Erythroblast (primary cell): ENCODE measurements at regions not wholly inside any gene's neighbourhood (a gene's known extent, or its start where the extent isn't known, plus 50 kb on each side); places are given as distances from the start of the nearest gene placed in this dataset.

Source experiments
- DNase-seq, 2 experiments: peaks; one replicate each; lab custom pipeline; 2025; lab: John Stamatoyannopoulos, UW
- GATA1 ChIP-seq: IDR thresholded peaks from 2 replicates; pipeline ENCODE4 v1.6.1; 2011; ENCODE audit warnings: low read depth, mild to moderate bottlenecking, control low read depth, low read length, moderate library complexity
- POLR2A ChIP-seq: IDR thresholded peaks from 2 replicates; pipeline ENCODE4 v1.6.1; 2011; ENCODE audit warnings: mild to moderate bottlenecking, low read length

DNA sequence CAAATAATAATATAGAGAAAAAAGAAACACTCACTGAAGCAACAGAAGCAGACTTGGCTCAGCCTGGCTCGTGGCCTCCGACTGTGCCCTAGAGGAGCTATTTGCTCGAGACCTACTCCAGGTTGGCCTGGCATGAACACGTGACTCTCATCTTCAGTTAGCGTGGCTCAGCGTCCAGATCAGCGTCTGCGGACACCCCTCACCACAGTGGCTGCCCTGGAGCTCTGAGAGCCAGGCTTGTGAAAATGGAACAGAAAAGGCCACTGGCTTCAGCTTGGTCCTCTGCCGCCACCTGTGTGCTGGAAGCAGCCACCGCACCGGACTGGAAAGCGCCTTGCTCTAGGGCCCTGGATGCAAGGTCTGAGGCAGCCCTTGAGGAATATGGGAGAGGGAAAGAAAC lies 1184.0 kb upstream of the GYPC start:
- no peak for TF ChIP-seq POLR2A
- TF ChIP-seq GATA1: no peak
- DNase-seq: no peak

DNA sequence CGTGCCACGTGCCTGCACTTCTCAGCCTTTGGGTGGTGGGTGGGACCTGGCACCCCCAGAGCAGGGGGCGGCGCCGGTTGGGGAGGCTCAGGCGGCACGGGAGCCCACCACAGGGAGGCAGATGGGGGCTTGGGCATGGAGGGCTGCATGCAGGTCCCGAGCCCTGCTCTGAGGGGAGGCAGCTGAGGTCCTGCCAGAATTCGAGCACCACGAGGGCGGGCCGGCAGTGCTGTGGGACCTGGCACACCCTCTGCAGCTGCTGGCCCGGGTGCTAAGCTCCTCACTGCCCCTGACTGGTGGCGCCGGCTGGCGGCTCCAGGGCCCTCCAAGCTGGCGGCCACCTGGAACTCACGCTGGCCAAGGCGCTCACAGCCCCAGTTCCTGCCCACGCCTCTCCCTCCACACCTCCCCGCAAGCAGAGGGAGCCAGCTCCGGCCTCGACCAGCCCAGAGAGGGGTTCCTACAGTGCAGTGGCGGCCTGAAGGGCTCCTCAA lies 1176.8 kb upstream of the GYPC start:
- no peak for TF ChIP-seq GATA1
- no peak for TF ChIP-seq POLR2A
- DNase-seq: no peak

DNA sequence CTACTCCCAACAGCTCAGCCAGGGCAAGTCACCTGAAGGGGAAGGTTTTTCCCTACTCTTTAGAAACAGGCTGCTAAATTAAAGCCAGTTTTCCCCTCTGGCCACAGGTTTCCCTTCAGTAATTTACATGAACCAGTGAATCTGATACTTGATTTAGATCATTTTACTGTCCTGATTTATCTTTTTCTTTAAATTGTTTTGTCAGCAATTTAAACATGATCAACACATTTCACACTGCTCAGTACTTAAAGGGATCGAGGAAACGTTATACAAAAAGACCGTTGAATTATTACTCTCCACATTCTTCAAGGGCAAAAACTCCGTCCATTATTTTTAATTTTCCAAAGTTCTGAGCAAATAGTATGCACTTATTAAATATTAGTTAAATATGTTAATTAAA lies 1165.7 kb upstream of the GYPC start:
- TF ChIP-seq POLR2A (no peak), GATA1 (no peak)
- no peak for DNase-seq

DNA sequence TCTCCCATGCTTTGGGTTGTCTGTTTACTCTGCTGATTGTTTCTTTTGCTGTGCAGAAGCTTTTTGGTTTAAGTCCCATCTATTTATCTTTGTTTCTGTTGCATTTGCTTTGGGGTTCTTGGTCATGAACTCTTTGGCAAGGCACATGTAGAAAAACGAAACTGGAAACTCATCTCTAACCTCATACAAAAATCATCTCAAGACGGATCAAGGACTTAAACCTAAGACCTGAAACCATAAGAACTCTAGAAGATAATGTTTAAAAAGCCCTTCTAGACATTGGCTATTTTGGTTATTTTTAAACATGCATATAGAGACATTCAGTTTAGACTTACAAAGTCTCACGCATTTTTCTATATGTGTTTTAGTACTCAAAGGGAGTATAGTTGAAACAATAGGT lies 1164.3 kb upstream of the GYPC start:
- TF ChIP-seq POLR2A: no peak
- no peak for DNase-seq

DNA sequence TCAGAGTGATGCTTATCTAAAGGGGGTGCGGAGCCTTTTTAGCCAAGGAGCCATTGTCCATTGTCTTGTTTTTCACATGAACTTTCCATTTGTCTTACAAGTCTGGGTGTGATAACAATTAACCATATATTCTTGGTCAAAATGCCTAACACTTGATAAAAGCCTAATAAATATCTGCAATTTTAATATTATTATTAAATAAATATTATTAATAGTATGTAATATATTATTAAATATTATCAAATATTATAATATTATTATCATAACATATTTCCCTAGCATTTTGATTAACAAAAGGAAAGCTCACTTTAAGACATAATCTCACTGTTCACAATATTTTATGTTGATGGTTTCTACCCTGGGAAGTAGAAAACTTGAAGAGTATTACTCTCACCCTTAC lies 1143.6 kb upstream of the GYPC start:
- TF ChIP-seq POLR2A (no peak), GATA1 (no peak)

DNA sequence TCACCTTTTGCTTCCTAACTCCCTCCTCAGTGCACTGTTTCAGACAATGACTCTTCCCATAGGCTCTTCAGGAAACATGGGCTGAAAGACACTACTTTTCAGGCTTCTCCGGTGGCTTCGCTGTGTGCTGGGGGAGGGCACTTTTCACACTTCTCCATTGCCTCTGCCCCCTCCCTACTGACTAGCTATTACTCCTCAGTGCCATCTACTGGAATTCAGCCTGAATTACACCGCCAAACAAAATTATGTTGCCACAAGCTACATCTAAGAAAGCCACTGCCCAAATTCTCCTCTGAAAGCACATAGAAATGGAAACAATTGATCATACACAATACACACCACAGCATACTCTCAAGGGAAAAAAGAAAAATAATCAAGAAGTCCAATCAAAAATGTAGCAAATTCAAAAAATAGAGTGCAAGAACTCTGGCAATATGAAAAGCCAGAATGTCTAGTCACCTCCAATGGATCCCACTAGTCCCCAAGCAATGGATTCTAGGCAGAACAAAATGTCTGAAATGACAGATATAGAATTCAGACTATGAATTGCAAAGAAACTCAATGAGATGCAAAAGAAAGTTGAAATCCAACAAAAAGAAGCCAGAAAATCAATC lies 1139.4 kb upstream of the GYPC start:
- peak; percentile 5 to 22 for DNase-seq
- TF ChIP-seq GATA1: no peak
- TF ChIP-seq POLR2A: no peak

More for the DNA sequence above, 1143.6 kb upstream of the GYPC start:
- DNase-seq: no peak

DNA sequence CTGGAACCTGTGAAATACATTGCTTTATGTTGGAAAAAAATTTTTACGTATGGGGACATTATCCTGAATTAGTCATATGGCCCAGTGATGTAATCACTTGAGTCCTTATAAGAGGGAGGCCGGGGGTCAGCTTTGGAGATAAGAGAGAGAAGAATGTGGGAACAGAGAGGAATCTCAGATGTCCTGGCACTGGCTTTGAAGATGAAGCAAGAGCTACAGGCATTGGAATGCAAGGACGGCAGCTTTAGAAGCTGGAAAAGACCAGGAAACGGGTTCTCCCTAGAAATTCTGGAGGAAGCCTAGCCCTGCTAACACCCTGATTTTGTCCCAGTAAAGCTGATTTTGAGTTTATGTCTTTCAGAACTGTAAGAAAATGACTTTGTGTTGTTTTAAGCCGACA lies 1129.9 kb upstream of the GYPC start:
- no peak for TF ChIP-seq GATA1
- TF ChIP-seq POLR2A: no peak
- no peak for DNase-seq

DNA sequence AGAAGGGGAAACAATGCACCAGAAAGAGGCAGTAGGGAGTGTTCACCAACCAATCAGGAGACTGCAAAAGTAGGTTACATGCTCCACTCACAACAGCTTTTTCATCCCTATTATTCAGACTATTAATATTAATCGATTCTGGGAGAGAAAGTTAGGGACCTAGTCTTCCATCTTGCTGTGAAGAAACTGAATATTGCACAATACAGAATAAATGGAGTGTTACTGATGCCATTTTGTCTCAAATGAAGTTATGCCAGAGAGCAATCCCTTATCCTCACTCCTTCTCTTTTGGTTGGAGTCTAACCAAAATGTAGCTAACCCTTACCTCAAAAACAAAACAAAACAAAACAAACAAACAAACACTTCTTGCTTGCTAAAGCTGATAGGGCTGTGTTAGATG lies 1120.9 kb upstream of the GYPC start:
- DNase-seq: no peak
- TF ChIP-seq POLR2A (no peak), GATA1 (no peak)

DNA sequence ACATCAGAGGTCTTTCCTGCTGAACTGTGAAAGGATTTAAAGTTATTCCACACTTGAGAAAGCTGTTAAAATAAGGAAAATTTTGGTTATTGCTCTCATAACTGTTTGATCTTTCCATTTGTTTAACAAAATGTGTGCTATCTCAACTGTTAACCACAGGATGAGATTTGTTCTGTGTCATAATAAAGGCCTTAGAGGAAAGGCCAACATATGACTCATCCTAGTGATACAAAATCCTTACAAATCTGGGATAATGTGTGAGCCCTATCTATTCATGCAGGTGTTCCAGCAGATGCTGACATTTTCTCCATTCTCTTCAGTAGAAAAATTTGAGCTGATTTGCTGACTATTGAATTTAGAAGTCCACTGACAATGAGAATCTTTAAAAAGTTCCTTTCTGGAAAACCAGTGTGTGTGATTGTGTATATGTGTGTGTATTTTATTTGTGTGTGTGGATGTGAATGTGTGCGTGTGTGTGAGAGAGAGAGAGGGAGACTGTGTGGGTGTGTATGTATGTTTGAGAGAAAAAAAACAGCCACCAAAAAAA lies 1111.9 kb upstream of the GYPC start:
- DNase-seq: no peak
- TF ChIP-seq POLR2A: no peak
- no peak for TF ChIP-seq GATA1

DNA sequence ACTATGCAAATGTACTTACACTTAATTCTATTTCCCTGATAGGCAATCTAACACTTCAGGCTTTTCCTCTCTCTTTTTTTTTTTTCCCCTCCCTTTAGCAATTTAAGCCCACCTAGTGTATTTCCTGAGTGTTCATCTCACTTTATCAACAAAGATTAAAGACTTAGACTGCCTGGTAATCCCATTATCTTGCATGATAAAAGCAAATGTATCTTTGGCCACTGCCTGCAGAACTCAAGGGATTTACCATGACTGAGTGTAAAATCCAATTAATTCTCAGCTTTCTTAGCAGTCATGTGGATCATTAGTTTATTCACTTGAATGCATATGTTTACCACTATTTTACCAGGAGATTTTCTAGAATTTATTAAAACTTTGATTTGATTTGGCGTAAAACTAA lies 1102.2 kb upstream of the GYPC start:
- DNase-seq: no peak
- TF ChIP-seq GATA1 (no peak), POLR2A (no peak)

DNA sequence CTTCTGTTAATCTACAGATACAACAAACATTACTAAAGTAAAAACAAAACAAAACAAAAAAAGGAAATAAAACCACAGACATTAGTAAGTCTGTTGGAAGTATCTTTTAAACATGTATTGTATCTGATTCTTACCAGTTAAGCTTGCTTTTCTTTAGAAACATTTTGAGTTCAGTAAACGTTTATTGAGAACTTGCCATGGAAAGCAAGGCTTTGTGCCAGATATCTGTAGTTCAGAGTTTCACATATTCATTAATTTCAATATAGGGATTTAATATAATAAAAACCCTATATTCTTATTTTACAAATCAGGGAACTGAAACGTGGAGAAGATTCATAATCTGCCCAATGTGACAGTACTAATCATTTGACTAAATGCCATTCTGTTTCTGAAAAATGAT lies 1101.0 kb upstream of the GYPC start:
- DNase-seq: no peak
- TF ChIP-seq GATA1 (no peak), POLR2A (no peak)

DNA sequence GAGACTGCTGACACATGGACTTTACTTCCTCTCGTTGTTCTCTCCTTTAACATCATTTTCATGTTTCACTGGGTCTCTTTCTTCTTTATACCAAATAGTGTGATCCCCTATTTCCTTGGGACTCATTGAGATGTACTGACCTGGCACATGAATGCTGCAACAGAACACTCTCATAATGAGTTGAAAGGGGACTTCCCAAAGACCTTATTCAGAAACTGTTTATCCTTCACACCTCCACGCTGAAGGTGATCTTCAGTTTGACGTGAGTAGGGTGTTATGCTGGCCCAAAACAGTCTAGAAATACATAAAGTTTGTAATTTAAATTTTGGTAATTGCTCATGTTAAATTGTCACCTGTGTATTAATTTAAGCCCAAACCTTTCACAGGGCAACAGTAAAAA lies 1096.8 kb upstream of the GYPC start:
- no peak for DNase-seq
- TF ChIP-seq POLR2A (no peak), GATA1 (no peak)

DNA sequence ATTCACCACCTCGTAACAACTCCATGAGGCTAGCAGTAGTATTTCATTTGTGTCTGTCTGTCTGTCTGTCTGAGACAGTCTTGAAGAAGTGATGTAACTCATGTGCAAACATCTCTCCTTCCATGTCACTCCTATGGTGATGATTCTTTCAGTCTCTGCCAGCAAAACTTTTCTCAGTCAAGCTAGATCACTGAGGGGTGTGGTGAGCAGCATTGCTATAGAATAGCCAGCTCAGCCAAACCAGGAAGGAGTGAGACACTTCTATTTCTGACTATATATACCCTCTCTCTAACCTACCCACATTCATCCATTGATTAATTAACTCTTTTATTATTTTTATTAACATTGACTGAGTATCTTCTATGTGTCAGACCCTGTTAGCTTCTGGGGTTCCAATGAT lies 1095.1 kb upstream of the GYPC start:
- peak in 1 of 2 experiments; percentile 6 for DNase-seq
- no peak for TF ChIP-seq POLR2A
- TF ChIP-seq GATA1: no peak

DNA sequence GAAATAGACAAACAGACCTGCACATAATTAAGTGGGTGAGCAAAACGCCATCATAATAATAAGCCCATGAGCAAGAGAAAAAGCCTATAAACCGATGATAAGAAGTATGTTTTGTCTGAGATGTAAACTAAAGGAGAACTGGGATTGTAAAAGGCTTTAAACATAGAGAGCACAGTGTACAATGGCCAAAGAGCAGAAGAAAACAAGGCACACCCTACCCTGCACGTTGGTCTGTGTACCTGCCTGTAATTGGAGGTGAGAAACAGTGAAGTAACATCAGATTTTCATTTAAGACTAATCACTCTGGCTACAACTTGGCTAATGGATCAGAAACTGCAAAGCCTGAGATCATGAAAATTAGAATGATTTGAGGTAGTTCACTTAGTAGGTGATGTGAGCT lies 1094.7 kb upstream of the GYPC start:
- no peak for TF ChIP-seq GATA1
- no peak for TF ChIP-seq POLR2A

DNA sequence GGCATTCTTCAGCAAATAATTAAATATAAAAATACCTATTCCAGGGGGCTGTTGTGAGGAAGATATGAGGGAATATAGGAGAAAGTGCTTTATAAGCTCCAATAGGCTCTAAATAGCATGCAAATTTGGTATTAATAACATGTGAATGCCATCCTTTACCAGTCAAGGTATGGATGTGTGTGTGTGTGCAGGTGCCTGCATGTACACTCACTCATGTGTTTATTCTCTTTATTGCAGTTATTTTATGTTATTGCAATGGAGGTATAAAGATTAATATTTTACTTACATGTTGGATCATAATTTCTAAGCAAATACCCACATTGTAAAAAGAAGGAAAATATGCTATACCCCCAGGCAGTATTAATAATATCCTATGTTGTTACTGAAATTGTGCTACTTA lies 1093.0 kb upstream of the GYPC start:
- no peak for DNase-seq
- no peak for TF ChIP-seq POLR2A
- TF ChIP-seq GATA1: no peak

More for the DNA sequence above, 1094.7 kb upstream of the GYPC start:
- DNase-seq: no peak

DNA sequence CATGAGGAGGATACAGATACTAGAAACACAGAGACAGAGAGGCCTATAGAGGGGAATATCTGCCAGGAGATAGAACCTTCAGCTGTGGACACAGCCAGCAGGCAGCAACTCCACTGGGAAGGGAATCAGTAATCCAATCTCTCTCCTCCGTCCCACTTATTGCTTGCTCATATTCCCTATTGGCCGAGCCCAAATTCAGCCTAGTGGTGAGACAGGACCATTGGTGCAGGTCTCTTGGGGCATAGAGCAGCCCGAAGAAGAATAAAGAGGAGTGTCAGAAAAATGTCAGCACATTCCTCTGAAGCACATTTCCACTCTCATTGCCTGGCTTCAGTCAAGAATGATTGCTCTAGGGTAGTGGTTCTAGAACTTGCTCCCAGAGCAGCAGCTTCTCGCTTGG lies 1091.5 kb upstream of the GYPC start:
- TF ChIP-seq POLR2A (no peak), GATA1 (no peak)
- no peak for DNase-seq
